ENCODE measurements at regions not wholly inside any gene's neighbourhood (a gene's known extent, or its start where the extent isn't known, plus 50 kb on each side); places are given as distances from the start of the nearest gene placed in this dataset.

DNA sequence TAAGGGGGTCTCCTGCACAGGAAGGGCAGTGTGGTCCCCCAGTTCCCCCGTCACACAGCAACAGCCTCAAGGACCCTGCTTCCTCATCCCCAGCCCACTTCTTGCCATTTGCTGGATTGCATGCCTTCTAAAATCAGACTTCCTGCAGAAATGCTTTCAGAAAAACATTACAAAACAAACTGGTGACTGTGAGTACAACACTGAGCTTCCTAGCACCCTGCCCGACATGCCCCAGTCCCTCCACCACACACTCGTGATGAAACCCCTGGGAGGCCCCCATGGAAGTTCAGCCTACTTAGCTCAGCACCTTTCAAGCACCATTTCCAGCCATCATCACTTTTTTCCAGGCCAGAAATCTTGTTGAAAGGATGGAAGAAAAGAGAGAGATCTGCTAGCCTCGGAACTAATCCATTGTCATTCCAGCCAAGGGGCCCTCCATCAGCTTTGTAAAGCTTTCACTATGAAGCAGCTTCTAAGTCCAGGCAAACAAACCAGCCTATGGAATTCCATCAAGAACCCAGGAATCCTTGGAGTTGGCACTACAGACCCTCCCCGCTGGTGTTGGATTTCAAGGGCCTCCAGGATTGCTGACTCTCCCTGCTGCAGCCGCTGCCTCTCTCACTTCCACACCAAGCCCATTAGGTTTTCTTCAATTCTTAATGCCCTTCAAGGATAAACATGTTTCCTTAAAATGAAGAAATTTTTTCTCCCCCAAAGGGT lies 114.6 kb downstream of the C5orf15 start:
- Histone ChIP-seq H3K4me1 (ENCODE audit: control insufficient read depth, extremely low read depth, insufficient read depth, low read length) (no peaks in the 10 kb centered on the region), H4K20me1 (ENCODE audit: control insufficient read depth, extremely low read depth, insufficient read depth, low read length) (no peaks in the 10 kb centered on the region), H2AFZ (ENCODE audit: low read length) (no peak overlapping the region), H3K9ac (ENCODE audit: insufficient read depth, low read length) (no peak overlapping the region), H3K36me3 (ENCODE audit: control insufficient read depth, insufficient read depth, low read length) (no peaks in the 10 kb centered on the region), H3K4me3 (replicated peaks in 1 of 4; ENCODE audit: control extremely low read depth in 1 of 4, insufficient read depth in 1 of 4, low read depth in 3 of 4, low read length in 4 of 4) (no peak overlapping the region), H3K27me3 (ENCODE audit: control insufficient read depth, insufficient read depth, low read length) (no peaks in the 10 kb centered on the region), H3K27ac (ENCODE audit: insufficient read depth, low read length) (no peak overlapping the region), H3K9me3 (ENCODE audit: control insufficient read depth, insufficient read depth, low read depth, low read length) (no peaks in the 10 kb centered on the region), H3K4me2 (ENCODE audit: extremely low read depth, insufficient read depth, low read length) (no peak overlapping the region), H3K79me2 (ENCODE audit: control insufficient read depth, insufficient read depth, low read length) (no peaks in the 10 kb centered on the region)
- TF ChIP-seq, protein P1, sequence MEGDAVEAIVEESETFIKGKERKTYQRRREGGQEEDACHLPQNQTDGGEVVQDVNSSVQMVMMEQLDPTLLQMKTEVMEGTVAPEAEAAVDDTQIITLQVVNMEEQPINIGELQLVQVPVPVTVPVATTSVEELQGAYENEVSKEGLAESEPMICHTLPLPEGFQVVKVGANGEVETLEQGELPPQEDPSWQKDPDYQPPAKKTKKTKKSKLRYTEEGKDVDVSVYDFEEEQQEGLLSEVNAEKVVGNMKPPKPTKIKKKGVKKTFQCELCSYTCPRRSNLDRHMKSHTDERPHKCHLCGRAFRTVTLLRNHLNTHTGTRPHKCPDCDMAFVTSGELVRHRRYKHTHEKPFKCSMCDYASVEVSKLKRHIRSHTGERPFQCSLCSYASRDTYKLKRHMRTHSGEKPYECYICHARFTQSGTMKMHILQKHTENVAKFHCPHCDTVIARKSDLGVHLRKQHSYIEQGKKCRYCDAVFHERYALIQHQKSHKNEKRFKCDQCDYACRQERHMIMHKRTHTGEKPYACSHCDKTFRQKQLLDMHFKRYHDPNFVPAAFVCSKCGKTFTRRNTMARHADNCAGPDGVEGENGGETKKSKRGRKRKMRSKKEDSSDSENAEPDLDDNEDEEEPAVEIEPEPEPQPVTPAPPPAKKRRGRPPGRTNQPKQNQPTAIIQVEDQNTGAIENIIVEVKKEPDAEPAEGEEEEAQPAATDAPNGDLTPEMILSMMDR (conservative IDR thresholded peaks at IDR 0.05 in 1 of 2, IDR thresholded peaks at IDR 0.05 in 1 of 2; ENCODE audit: low read depth in 1 of 2, low read length in 2 of 2) = no peak
- TF ChIP-seq EZH2 (IDR thresholded peaks at IDR 0.05; ENCODE audit: low read length, missing control alignments) = no peak
- no peak for DNase-seq (ENCODE audit: low read depth in 2 of 2)

DNA sequence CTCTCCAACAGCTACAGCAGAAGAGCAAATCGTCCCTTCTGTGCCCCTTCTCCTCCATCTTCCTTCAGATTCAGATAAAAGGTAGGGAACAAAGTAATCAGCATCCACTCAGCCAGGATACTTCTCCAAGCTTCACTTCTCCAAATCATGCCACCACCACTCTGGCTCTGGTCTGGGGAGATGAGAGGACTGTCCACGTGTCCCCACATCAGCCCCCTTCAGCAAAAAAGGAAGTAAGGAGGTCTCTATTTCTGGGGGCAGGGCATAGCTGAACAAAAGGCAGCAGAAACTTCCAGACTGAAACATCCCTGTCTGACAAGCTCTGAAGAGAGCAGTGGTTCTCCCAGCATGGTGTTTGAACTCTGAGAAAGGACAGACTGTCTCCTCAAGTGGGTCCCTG lies 116.9 kb downstream of the C5orf15 start:
- no peaks in the 10 kb centered on the region for H3K79me2 ChIP-seq (ENCODE audit: control insufficient read depth, insufficient read depth, low read length)
- no peak overlapping the region for H3K9ac ChIP-seq (ENCODE audit: insufficient read depth, low read length)
- H3K9me3 ChIP-seq (ENCODE audit: control insufficient read depth, insufficient read depth, low read depth, low read length) = no peaks in the 10 kb centered on the region
- no peaks in the 10 kb centered on the region for H4K20me1 ChIP-seq (ENCODE audit: control insufficient read depth, extremely low read depth, insufficient read depth, low read length)
- H3K27ac ChIP-seq (ENCODE audit: insufficient read depth, low read length) = no peak overlapping the region
- no peak overlapping the region for H3K4me3 ChIP-seq (replicated peaks in 1 of 4; ENCODE audit: control extremely low read depth in 1 of 4, insufficient read depth in 1 of 4, low read depth in 3 of 4, low read length in 4 of 4)
- TF ChIP-seq, protein P1 (conservative IDR thresholded peaks at IDR 0.05 in 1 of 2, IDR thresholded peaks at IDR 0.05 in 1 of 2; ENCODE audit: low read depth in 1 of 2, low read length in 2 of 2) = no peak
- TF ChIP-seq EZH2 (IDR thresholded peaks at IDR 0.05; ENCODE audit: low read length, missing control alignments) = no peak
- no peak for DNase-seq (ENCODE audit: low read depth in 2 of 2)
- no peaks in the 10 kb centered on the region for H3K27me3 ChIP-seq (ENCODE audit: control insufficient read depth, insufficient read depth, low read length)
- no peak overlapping the region for H3K4me2 ChIP-seq (ENCODE audit: extremely low read depth, insufficient read depth, low read length)
- H2AFZ ChIP-seq (ENCODE audit: low read length) = no peak overlapping the region
- no peaks in the 10 kb centered on the region for H3K4me1 ChIP-seq (ENCODE audit: control insufficient read depth, extremely low read depth, insufficient read depth, low read length)
- H3K36me3 ChIP-seq (ENCODE audit: control insufficient read depth, insufficient read depth, low read length) = no peaks in the 10 kb centered on the region

DNA sequence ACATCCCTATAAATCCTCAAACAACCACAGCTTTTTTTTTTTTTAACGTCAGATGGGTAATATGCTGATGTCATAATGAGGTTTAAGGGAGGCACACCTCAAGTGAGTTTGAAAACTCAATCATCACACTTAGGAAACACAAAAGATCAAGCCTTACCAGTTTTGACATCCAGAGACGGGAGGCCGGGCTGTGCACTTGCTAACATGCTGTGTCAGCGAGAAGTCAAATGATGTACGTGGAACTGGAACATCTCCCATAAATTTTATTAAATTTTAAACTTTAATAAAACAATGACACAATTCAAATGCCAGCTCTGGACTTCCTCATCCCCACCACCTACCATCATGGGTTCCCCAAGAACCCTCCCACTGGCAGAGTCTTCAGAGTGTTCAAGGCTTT lies 117.6 kb downstream of the C5orf15 start:
- Histone ChIP-seq H3K4me3 (replicated peaks in 1 of 4; ENCODE audit: control extremely low read depth in 1 of 4, insufficient read depth in 1 of 4, low read depth in 3 of 4, low read length in 4 of 4) (no peak overlapping the region), H3K9me3 (ENCODE audit: control insufficient read depth, insufficient read depth, low read depth, low read length) (no peaks in the 10 kb centered on the region), H3K4me1 (ENCODE audit: control insufficient read depth, extremely low read depth, insufficient read depth, low read length) (no peaks in the 10 kb centered on the region), H3K27ac (ENCODE audit: insufficient read depth, low read length) (no peak overlapping the region), H3K79me2 (ENCODE audit: control insufficient read depth, insufficient read depth, low read length) (no peaks in the 10 kb centered on the region), H3K4me2 (ENCODE audit: extremely low read depth, insufficient read depth, low read length) (no peak overlapping the region), H4K20me1 (ENCODE audit: control insufficient read depth, extremely low read depth, insufficient read depth, low read length) (no peaks in the 10 kb centered on the region), H2AFZ (ENCODE audit: low read length) (no peak overlapping the region), H3K27me3 (ENCODE audit: control insufficient read depth, insufficient read depth, low read length) (no peaks in the 10 kb centered on the region), H3K36me3 (ENCODE audit: control insufficient read depth, insufficient read depth, low read length) (no peaks in the 10 kb centered on the region), H3K9ac (ENCODE audit: insufficient read depth, low read length) (no peak overlapping the region)
- TF ChIP-seq, protein P1 (conservative IDR thresholded peaks at IDR 0.05 in 1 of 2, IDR thresholded peaks at IDR 0.05 in 1 of 2; ENCODE audit: low read depth in 1 of 2, low read length in 2 of 2) = no peak
- no peak for TF ChIP-seq EZH2 (IDR thresholded peaks at IDR 0.05; ENCODE audit: low read length, missing control alignments)
- no peak for DNase-seq (ENCODE audit: low read depth in 2 of 2)

All from fibroblast of lung (primary cell).